ENCODE measurements at regions not wholly inside any gene's neighbourhood (a gene's known extent, or its start where the extent isn't known, plus 50 kb on each side); places are given as distances from the start of the nearest gene placed in this dataset.

DNA sequence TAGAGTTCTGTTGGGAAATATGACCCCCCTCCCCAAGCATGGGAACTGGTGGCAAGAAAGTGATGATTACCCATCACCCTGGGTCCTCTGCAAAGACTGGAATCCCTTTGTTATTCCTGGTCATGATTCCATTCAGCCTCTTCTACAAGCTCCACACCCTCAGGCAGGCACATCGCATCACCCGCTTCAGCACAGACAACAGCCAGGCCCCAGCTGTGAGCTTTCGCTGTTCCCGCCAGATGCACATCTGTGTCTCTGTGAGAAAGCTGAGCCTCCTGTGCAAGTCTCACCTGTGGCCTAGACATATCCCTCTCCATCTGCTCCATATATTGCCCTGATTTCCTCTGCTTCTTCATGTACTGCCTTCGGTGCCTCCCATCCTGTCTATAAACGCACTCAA is 368.0 kb upstream of the RAB6C start:
- Histone ChIP-seq H3K27ac (ENCODE audit: low read depth in 2 of 2, low read length in 1 of 2) (no peak overlapping the region), H3K36me3 (replicated peaks in 1 of 2; ENCODE audit: control insufficient read depth in 1 of 2, insufficient read depth in 2 of 2, low read length in 1 of 2) (no peaks in the 10 kb centered on the region), H3K9me2 (no peaks in the 10 kb centered on the region), H4K20me1 (ENCODE audit: insufficient read depth) (no peaks in the 10 kb centered on the region), H2AFZ (ENCODE audit: low read depth) (no peak overlapping the region), H3K4me1 (ENCODE audit: control insufficient read depth in 1 of 2, insufficient read depth in 2 of 2, low read depth in 1 of 2, low read length in 1 of 2) (peaks cover 0 to under 1% of the 10 kb centered on the region in 2 experiments; a peak in 2 of 4 replicates), H3K4me3 (ENCODE audit: low read depth in 2 of 2, low read length in 1 of 2) (no peak overlapping the region), H3K9me3 (no peaks in the 10 kb centered on the region), H3K79me2 (ENCODE audit: insufficient read depth) (no peaks in the 10 kb centered on the region), H3K27me3 (ENCODE audit: insufficient read depth) (no peaks in the 10 kb centered on the region), H3K9ac (no peak overlapping the region), H3F3A (replicated peaks; ENCODE audit: insufficient read depth) (no peaks in the 10 kb centered on the region), H3K4me2 (no peak overlapping the region)
- WGBS (ENCODE audit: low lambda C conversion rate): 62% methylated on average over 6 of the region's 6 CpGs
- ChIA-PET POLR2A (no interaction called here), CTCF (no interaction called here)
- DNase-seq: no peak
- no peak for TF ChIP-seq RFX5 (IDR thresholded peaks at IDR 0.05; ENCODE audit: low read length)

DNA sequence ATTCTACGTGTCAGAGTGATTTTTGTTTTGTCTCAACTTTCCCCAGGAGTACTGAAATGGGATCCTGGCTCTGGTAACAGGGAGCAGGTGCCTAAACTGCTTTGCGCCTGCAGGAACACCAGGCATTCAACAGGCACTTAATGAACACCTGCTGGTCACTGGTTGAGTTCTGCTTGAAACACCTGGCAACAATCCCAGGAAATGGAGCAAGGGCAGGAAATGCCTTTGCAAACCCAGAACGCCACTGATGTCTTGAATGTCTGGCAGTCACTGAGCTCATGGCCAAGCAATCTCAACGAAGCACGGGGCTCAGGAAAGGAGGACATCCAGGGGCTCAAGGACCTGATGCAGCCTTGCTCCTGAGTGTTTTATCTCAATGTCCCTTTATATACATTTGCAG is 360.0 kb upstream of the RAB6C start:
- no peak for TF ChIP-seq GATA2 (CRISPR knock-in tag; IDR thresholded peaks at IDR 0.05)
- TF ChIP-seq RFX5 (IDR thresholded peaks at IDR 0.05; ENCODE audit: low read length): no peak
- TF ChIP-seq POLR2AphosphoS5 (IDR thresholded peaks at IDR 0.05; ENCODE audit: low read depth, low read length): no peak
- no peak for TF ChIP-seq SIN3A (IDR thresholded peaks at IDR 0.05; ENCODE audit: borderline replicate concordance, low read depth, low read length)
- TF ChIP-seq, protein P1, sequence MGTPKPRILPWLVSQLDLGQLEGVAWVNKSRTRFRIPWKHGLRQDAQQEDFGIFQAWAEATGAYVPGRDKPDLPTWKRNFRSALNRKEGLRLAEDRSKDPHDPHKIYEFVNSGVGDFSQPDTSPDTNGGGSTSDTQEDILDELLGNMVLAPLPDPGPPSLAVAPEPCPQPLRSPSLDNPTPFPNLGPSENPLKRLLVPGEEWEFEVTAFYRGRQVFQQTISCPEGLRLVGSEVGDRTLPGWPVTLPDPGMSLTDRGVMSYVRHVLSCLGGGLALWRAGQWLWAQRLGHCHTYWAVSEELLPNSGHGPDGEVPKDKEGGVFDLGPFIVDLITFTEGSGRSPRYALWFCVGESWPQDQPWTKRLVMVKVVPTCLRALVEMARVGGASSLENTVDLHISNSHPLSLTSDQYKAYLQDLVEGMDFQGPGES (IDR thresholded peaks at IDR 0.05; ENCODE audit: low read depth, low read length): no peak
- TF ChIP-seq CHD2 (IDR thresholded peaks at IDR 0.05; ENCODE audit: low read length, partially characterized antibody): no peak
- no peak for TF ChIP-seq JUND (IDR thresholded peaks at IDR 0.05)
- no peak for TF ChIP-seq TEAD4 (IDR thresholded peaks at IDR 0.05; ENCODE audit: borderline replicate concordance, insufficient read depth)
- Histone ChIP-seq H3K4me2 (no peak overlapping the region), H3K4me1 (ENCODE audit: control insufficient read depth in 1 of 2, insufficient read depth in 2 of 2, low read depth in 1 of 2, low read length in 1 of 2) (peaks cover 0 to 2% of the 10 kb centered on the region in 2 experiments; a peak in 1 of 4 replicates), H2AFZ (ENCODE audit: low read depth) (no peak overlapping the region), H3K36me3 (replicated peaks in 1 of 2; ENCODE audit: control insufficient read depth in 1 of 2, insufficient read depth in 2 of 2, low read length in 1 of 2) (no peaks in the 10 kb centered on the region), H3K9ac (no peak overlapping the region), H3K4me3 (ENCODE audit: low read depth in 2 of 2, low read length in 1 of 2) (no peak overlapping the region), H3F3A (replicated peaks; ENCODE audit: insufficient read depth) (no peaks in the 10 kb centered on the region), H3K9me2 (no peaks in the 10 kb centered on the region), H3K79me2 (ENCODE audit: insufficient read depth) (no peaks in the 10 kb centered on the region), H3K9me3 (no peaks in the 10 kb centered on the region), H3K27ac (ENCODE audit: low read depth in 2 of 2, low read length in 1 of 2) (no peak overlapping the region), H4K20me1 (ENCODE audit: insufficient read depth) (no peaks in the 10 kb centered on the region), H3K27me3 (ENCODE audit: insufficient read depth) (no peaks in the 10 kb centered on the region)
- WGBS (ENCODE audit: low lambda C conversion rate): 4% methylated on average over 4 of the region's 5 CpGs
- no peak for DNase-seq
- ChIA-PET POLR2A (no interaction called here), CTCF (no interaction called here)

DNA sequence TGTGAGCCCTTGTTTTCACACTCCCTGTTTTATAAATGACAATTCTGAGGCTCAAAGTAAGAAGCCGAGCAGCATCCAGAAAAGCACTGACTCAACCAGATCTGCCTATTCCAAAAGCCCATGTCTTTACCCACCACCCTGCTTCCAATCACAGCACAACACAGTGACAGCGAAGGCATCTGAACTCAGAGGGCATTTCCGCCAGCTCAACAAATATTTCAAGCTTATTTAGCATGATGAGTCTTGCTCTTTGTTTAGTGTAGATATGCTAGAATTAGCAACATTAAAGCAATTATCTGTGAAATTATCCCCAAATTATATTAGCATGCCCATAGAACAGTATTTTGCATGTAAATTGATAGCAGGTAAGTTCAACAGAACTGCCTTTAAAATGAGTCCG is 359.1 kb upstream of the RAB6C start:
- no peak for TF ChIP-seq YY1 (IDR thresholded peaks at IDR 0.05; ENCODE audit: low read depth)
- TF ChIP-seq RXRA (IDR thresholded peaks at IDR 0.05; ENCODE audit: borderline replicate concordance, low read depth): no peak
- TF ChIP-seq, protein P2, sequence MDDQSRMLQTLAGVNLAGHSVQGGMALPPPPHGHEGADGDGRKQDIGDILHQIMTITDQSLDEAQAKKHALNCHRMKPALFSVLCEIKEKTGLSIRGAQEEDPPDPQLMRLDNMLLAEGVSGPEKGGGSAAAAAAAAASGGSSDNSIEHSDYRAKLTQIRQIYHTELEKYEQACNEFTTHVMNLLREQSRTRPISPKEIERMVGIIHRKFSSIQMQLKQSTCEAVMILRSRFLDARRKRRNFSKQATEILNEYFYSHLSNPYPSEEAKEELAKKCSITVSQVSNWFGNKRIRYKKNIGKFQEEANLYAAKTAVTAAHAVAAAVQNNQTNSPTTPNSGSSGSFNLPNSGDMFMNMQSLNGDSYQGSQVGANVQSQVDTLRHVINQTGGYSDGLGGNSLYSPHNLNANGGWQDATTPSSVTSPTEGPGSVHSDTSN (IDR thresholded peaks at IDR 0.05): no peak
- no peak for TF ChIP-seq TCF12 (IDR thresholded peaks at IDR 0.05)
- no peak for TF ChIP-seq FOSL2 (IDR thresholded peaks at IDR 0.05; ENCODE audit: borderline replicate concordance, low read depth)
- TF ChIP-seq, protein P3, sequence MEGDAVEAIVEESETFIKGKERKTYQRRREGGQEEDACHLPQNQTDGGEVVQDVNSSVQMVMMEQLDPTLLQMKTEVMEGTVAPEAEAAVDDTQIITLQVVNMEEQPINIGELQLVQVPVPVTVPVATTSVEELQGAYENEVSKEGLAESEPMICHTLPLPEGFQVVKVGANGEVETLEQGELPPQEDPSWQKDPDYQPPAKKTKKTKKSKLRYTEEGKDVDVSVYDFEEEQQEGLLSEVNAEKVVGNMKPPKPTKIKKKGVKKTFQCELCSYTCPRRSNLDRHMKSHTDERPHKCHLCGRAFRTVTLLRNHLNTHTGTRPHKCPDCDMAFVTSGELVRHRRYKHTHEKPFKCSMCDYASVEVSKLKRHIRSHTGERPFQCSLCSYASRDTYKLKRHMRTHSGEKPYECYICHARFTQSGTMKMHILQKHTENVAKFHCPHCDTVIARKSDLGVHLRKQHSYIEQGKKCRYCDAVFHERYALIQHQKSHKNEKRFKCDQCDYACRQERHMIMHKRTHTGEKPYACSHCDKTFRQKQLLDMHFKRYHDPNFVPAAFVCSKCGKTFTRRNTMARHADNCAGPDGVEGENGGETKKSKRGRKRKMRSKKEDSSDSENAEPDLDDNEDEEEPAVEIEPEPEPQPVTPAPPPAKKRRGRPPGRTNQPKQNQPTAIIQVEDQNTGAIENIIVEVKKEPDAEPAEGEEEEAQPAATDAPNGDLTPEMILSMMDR (IDR thresholded peaks at IDR 0.05): no peak
- TF ChIP-seq, protein P4, sequence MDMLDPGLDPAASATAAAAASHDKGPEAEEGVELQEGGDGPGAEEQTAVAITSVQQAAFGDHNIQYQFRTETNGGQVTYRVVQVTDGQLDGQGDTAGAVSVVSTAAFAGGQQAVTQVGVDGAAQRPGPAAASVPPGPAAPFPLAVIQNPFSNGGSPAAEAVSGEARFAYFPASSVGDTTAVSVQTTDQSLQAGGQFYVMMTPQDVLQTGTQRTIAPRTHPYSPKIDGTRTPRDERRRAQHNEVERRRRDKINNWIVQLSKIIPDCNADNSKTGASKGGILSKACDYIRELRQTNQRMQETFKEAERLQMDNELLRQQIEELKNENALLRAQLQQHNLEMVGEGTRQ (IDR thresholded peaks at IDR 0.05; ENCODE audit: borderline replicate concordance, low read depth, low read length): no peak
- TF ChIP-seq GATA2 (CRISPR knock-in tag; IDR thresholded peaks at IDR 0.05): no peak
- no peak for TF ChIP-seq RAD21 (IDR thresholded peaks at IDR 0.05; ENCODE audit: low read length)
- TF ChIP-seq SIN3A (IDR thresholded peaks at IDR 0.05; ENCODE audit: borderline replicate concordance, low read depth, low read length): no peak
- TF ChIP-seq, protein P5, sequence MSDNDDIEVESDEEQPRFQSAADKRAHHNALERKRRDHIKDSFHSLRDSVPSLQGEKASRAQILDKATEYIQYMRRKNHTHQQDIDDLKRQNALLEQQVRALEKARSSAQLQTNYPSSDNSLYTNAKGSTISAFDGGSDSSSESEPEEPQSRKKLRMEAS (IDR thresholded peaks at IDR 0.05; ENCODE audit: low read depth): no peak
- ChIA-PET CTCF (no interaction called here), POLR2A (no interaction called here)
- H3K9me2 ChIP-seq: no peaks in the 10 kb centered on the region
- no peaks in the 10 kb centered on the region for H3K9me3 ChIP-seq
- H3K9ac ChIP-seq: no peak overlapping the region
- H3K4me2 ChIP-seq: no peak overlapping the region
- H3K27me3 ChIP-seq (ENCODE audit: insufficient read depth): no peaks in the 10 kb centered on the region
- no peaks in the 10 kb centered on the region for H3K79me2 ChIP-seq (ENCODE audit: insufficient read depth)
- no peak overlapping the region for H3K27ac ChIP-seq (ENCODE audit: low read depth in 2 of 2, low read length in 1 of 2)
- H3K36me3 ChIP-seq (replicated peaks in 1 of 2; ENCODE audit: control insufficient read depth in 1 of 2, insufficient read depth in 2 of 2, low read length in 1 of 2): no peaks in the 10 kb centered on the region
- H2AFZ ChIP-seq (ENCODE audit: low read depth): no peak overlapping the region
- no peaks in the 10 kb centered on the region for H3F3A ChIP-seq (replicated peaks; ENCODE audit: insufficient read depth)
- H4K20me1 ChIP-seq (ENCODE audit: insufficient read depth): no peaks in the 10 kb centered on the region
- 58% methylated on average over 4 of the region's 4 CpGs for WGBS (ENCODE audit: low lambda C conversion rate)
- no peak for DNase-seq
- no peak overlapping the region for H3K4me3 ChIP-seq (ENCODE audit: low read depth in 2 of 2, low read length in 1 of 2)
- H3K4me1 ChIP-seq (ENCODE audit: control insufficient read depth in 1 of 2, insufficient read depth in 2 of 2, low read depth in 1 of 2, low read length in 1 of 2): peaks cover 0 to 2% of the 10 kb centered on the region in 2 experiments; a peak in 1 of 4 replicates

Measured in SK-N-SH (cell line).